Right lobe of liver (tissue), 6 donors: ENCODE measurements at regions not wholly inside any gene's neighbourhood (a gene's known extent, or its start where the extent isn't known, plus 50 kb on each side); places are given as distances from the start of the nearest gene placed in this dataset.

Source experiments
- ATAC-seq, 4 donors: fragments of 200-7000 bp; cut with Tn5 transposase; one replicate each; pipeline ENCODE4 v1.9.1; 2020; ENCODE audit warnings: mild to moderate bottlenecking in 4 of 4, moderate library complexity in 4 of 4
- DNase-seq, 3 donors: peaks; one replicate each; pipeline ENCODE4 v3.0.0-alpha.2; 2020
- H3K27ac ChIP-seq, 3 donors: fragments of 200-600 bp; one replicate each; pipeline ENCODE4 v1.8.0; 2022
- H3K27me3 ChIP-seq, 2 donors: fragments of 200-600 bp; one replicate each; pipeline ENCODE4 v1.8.0; 2022
- H3K36me3 ChIP-seq, 4 donors: fragments of 200-600 bp; sonication (generic) in 1 of 4; one replicate each; pipeline versions ENCODE4 v1.5.1 to v1.8.0; 2017 to 2022; ENCODE audit warnings: control low read depth in 1 of 4
- H3K4me1 ChIP-seq, 4 donors: fragments of 200-600 bp; sonication (generic) in 1 of 4; one replicate each; pipeline versions ENCODE4 v1.5.1 to v1.8.0; 2017 to 2022; ENCODE audit warnings: control low read depth in 1 of 4
- H3K4me3 ChIP-seq, 3 donors: fragments of 200-600 bp; one replicate each; pipeline ENCODE4 v1.8.0; 2022
- H3K9me3 ChIP-seq, 4 donors: fragments of 200-600 bp; sonication (generic) in 1 of 4; one replicate each; pipeline versions ENCODE4 v1.5.1 to v1.8.0; 2017 to 2022; ENCODE audit warnings: control low read depth in 1 of 4
- POLR2A ChIP-seq: fragments of 450-650 bp; IDR thresholded peaks from one replicate; pipeline ENCODE4 v1.6.1; 2017; ENCODE audit warnings: antibody characterized with exemption, mild to moderate bottlenecking
- WGBS: methylation state at CpG from one replicate; pipeline ENCODE4 v1.1.6; 2018; ENCODE audit warnings: low coverage, low lambda C conversion rate; ENCODE audit not compliant: insufficient coverage; ENCODE audit errors: missing lambda C conversion rate; 5-methylcytosine and 5-hydroxymethylcytosine counted together
- intact Hi-C, 2 donors: fragments of 100-400 bp; cut with DNase I; formaldehyde crosslinking; loops; one replicate each; pipeline versions ENCODE4 v1.11.2 to v1.14.1; 2022
- microRNA counts: library from miRNA; unstranded; fragments of <30 nt; microRNA quantifications from one replicate; lab custom pipeline; 2016
- microRNA-seq, 2 donors: library from miRNA; unstranded; fragments of <30 nt; microRNA quantifications; one replicate each; pipeline ENCODE4, GENCODE V29; 2019 to 2020
- small RNA-seq, 2 experiments: library from RNA; depleted of rRNA; stranded (forward); fragments of <200 nt; gene quantifications; one replicate each; pipeline ENCODE3, GENCODE V24; 2016
- TF ChIP-seq, protein P1 (sequence below), 4 donors: fragments of 200-600 bp in 3 of 4; fragments of 450-650 bp in 1 of 4; IDR thresholded peaks; one replicate each; pipeline versions ENCODE4 v1.5.1 to v1.8.0; 2016 to 2022; ENCODE audit warnings: antibody characterized with exemption in 4 of 4, mild to moderate bottlenecking in 2 of 4
- donor health status: DM: no; HTN: yes; CAD: no.
- donor health status: DM: no; HTN: no; CAD: no.
- donor health status: DM: no; HTN: no; CAD: no.
- donor health status: DM: no; HTN: yes; CAD: no.
- donor health status: DM: no; HTN: yes; CAD: no.

DNA sequence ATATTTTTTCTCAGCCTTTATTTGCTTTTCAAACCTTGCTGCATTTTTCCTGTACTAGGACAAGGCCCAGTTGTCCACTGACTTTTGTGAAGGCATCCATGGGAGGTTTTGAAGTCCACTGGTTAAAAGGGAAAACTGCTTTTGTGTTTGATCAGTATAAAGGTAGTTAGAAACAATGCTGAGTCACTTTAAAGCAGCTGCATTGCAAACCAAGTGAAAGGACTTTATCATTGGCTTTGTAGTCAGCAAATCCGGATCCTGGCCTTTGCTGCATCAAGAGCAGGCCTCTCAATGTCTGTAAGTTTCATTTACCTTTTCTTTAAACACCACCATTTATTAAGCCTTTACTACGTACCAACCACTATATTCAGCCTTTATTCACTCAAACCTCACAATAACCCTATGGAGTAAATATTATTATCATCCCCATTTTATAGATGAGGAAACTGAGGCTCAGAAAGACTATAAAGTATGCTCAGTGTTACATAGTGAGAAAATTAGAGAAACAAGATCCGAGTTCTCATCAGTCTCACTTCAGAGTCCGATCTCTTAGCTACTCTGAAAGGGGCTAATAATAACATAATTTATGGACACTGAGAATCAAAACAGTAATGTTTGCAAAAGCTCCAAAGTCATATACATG, 60.6 kb upstream of the HSD17B12 start:
- Histone ChIP-seq H3K27me3 (no peaks in the 10 kb centered on the region), H3K27ac (no peak overlapping the region), H3K4me1 (no peaks in the 10 kb centered on the region), H3K36me3 (no peaks in the 10 kb centered on the region), H3K9me3 (no peaks in the 10 kb centered on the region), H3K4me3 (no peak overlapping the region)
- 71% methylated on average over 4 of the region's 4 CpGs for WGBS
- ATAC-seq = no peak
- no peak for DNase-seq
- intact Hi-C loops = no loop called here
- TF ChIP-seq POLR2A = no peak
- TF ChIP-seq, protein P1, sequence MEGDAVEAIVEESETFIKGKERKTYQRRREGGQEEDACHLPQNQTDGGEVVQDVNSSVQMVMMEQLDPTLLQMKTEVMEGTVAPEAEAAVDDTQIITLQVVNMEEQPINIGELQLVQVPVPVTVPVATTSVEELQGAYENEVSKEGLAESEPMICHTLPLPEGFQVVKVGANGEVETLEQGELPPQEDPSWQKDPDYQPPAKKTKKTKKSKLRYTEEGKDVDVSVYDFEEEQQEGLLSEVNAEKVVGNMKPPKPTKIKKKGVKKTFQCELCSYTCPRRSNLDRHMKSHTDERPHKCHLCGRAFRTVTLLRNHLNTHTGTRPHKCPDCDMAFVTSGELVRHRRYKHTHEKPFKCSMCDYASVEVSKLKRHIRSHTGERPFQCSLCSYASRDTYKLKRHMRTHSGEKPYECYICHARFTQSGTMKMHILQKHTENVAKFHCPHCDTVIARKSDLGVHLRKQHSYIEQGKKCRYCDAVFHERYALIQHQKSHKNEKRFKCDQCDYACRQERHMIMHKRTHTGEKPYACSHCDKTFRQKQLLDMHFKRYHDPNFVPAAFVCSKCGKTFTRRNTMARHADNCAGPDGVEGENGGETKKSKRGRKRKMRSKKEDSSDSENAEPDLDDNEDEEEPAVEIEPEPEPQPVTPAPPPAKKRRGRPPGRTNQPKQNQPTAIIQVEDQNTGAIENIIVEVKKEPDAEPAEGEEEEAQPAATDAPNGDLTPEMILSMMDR (IDR thresholded peaks at IDR 0.05) = no peak

DNA sequence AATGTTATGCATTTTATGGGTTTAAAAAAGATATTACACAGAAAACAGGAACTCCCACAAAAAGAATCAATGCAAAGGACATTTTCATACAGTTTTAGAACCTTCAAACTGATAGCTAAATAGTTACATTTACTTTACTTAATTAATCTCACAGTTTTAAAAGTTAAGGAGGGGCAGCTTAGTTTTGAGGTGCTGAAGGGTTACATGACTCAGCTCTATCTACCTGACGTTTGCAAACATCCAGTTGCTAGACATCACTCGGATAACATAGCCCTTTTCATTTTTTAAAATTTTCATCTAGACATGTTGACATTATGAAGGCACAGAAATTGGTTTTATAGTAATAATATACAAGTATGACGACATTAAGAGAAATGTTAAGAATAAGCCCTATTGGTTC, 53.7 kb upstream of the HSD17B12 start:
- no peaks in the 10 kb centered on the region for H3K27me3 ChIP-seq
- intact Hi-C loops = no loop called here
- no peak overlapping the region for H3K4me3 ChIP-seq
- H3K36me3 ChIP-seq = no peaks in the 10 kb centered on the region
- no peak for ATAC-seq
- no peak for DNase-seq
- H3K27ac ChIP-seq = no peak overlapping the region
- H3K4me1 ChIP-seq = no peaks in the 10 kb centered on the region
- TF ChIP-seq, protein P1 (IDR thresholded peaks at IDR 0.05) = no peak
- TF ChIP-seq POLR2A = no peak
- 29% methylated on average over 3 of the region's 3 CpGs for WGBS
- H3K9me3 ChIP-seq = no peaks in the 10 kb centered on the region

MicroRNAs encoded in the stretch of these regions (microRNA counts, 767-probe panel; counts per million panel counts)
- microRNA hsa-miR-129-2-3p (lab: Ali Mortazavi, UCI) (237 counts per million), microRNA hsa-miR-129-5p (lab: Ali Mortazavi, UCI) (237 counts per million), microRNA hsa-miR-670 (lab: Ali Mortazavi, UCI) (237 counts per million)

Small RNA genes in the stretch of these regions (microRNA-seq; reads per million reads assigned to microRNA genes)
- gene MIR129-2 (0 to 1.9 reads per million in 2 donors), gene MIR670 (0 reads per million in 2 donors)

Small RNA genes in the stretch of these regions (small RNA-seq; reads per million reads assigned to genes)
- gene MIR129-2 (0 reads per million in 2 experiments), gene MIR670 (0 reads per million in 2 experiments)
